ENCODE measurements at regions not wholly inside any gene's neighbourhood (a gene's known extent, or its start where the extent isn't known, plus 50 kb on each side); places are given as distances from the start of the nearest gene placed in this dataset.

GRCh38 chr15:70497661-70498060 lies 265.7 kb downstream of the UACA start (continued):
- TF ChIP-seq EZH2 (IDR thresholded peaks at IDR 0.05; ENCODE audit: low read depth, low read length, severe bottlenecking) (no peak), RFX5 (IDR thresholded peaks at IDR 0.05; ENCODE audit: borderline replicate concordance, low read depth, low read length) (no peak), SUZ12 (IDR thresholded peaks at IDR 0.05; ENCODE audit: low read length) (no peak)

Measured in H1 (cell line).